H7 (cell line): ENCODE measurements at regions not wholly inside any gene's neighbourhood (a gene's known extent, or its start where the extent isn't known, plus 50 kb on each side); places are given as distances from the start of the nearest gene placed in this dataset.

Source experiments
- DNase-seq: peaks from one replicate; pipeline ENCODE4 v3.0.0; 2012
- H3K27me3 ChIP-seq: 2 replicates; pipeline ENCODE4 v1.6.0; 2011; ENCODE audit warnings: mild to moderate bottlenecking, low read length; ENCODE audit not compliant: control insufficient read depth, insufficient read depth
- H3K36me3 ChIP-seq: replicated peaks from 2 replicates; pipeline ENCODE4 v1.5.1; 2011; ENCODE audit warnings: low read length; ENCODE audit not compliant: control insufficient read depth, insufficient read depth
- H3K4me3 ChIP-seq: 2 replicates; pipeline ENCODE4 v1.5.1; 2011; ENCODE audit warnings: low read depth, mild to moderate bottlenecking, control low read depth, low read length, moderate library complexity; ENCODE audit not compliant: insufficient read depth

DNA sequence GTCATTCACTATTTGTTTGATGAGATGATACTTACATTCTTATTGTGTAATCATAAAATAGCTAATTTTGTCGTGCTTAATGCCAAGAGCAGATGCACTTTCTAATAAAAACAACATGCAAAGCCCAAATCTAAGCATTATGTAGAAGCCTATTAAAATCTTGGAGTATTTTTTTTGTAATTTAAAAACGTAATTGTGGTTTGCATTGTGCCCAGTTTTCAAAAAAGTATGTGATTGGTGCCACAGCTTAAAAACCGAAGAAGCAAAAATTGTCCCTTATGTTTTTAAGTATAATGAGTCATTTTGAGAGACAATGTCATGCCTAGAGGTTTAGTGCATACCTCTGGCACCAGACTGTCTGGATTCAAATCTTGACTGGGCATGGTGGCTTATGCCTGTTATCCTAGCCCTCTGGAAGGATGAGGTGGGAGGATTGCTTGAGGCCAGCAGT, 464.8 kb upstream of the RGS6 start:
- no peaks in the 10 kb centered on the region for H3K36me3 ChIP-seq
- DNase-seq: no peak
- no peaks in the 10 kb centered on the region for H3K27me3 ChIP-seq
- no peak overlapping the region for H3K4me3 ChIP-seq

DNA sequence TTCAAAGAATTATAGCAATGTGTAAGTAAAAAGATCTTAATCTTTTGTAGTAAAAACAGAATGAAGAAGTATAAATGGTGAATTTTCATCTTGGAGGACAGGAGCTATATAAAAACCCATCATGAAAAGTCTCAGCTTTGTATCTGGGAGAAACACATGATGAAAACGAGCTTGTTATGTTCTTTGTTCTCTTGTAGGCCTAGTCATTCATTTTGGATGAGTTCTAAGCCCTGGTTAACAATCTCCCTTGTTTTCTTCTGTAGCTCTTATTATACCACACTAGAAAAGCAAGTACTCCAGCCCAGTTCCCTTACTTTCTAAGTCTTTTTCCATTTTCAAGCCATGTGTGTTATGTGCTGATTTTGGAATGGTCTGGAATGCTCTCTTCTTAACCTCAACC, 463.5 kb upstream of the RGS6 start:
- DNase-seq: no peak
- Histone ChIP-seq H3K4me3 (no peak overlapping the region), H3K36me3 (no peaks in the 10 kb centered on the region), H3K27me3 (no peaks in the 10 kb centered on the region)

DNA sequence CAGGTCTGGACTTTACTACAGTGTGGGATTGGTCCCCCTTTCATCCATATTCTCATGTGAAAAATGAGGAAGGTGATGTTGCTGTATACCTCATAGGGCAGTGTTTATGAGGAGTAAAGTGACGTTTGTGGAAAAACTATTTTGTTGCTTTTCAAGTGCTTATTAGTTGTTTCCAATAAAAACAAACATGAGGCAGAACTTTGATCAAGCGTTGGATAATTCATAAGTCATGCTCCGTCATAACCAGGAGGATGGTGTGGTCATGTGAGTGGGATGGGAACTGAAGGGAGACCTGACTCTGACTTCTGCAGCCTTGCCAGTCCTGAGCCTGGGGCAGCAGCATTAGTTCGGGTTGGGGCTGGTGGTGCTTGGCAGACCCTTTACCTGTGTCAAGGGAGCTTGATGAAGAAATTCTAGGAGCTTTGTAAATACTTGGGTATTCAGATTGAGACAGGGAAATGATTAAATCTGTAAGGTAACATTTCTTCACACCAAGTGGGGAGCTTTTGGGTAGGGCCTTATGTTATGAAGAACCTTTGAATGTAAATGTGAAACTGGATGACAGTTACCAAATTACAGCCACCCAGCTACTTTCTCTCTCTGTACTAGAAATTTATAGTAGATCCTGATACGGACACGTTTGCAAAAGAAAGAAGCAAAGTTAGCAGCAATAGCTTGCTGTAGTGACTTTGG, 462.4 kb upstream of the RGS6 start:
- Histone ChIP-seq H3K27me3 (no peaks in the 10 kb centered on the region), H3K4me3 (no peak overlapping the region), H3K36me3 (no peaks in the 10 kb centered on the region)
- DNase-seq: no peak

DNA sequence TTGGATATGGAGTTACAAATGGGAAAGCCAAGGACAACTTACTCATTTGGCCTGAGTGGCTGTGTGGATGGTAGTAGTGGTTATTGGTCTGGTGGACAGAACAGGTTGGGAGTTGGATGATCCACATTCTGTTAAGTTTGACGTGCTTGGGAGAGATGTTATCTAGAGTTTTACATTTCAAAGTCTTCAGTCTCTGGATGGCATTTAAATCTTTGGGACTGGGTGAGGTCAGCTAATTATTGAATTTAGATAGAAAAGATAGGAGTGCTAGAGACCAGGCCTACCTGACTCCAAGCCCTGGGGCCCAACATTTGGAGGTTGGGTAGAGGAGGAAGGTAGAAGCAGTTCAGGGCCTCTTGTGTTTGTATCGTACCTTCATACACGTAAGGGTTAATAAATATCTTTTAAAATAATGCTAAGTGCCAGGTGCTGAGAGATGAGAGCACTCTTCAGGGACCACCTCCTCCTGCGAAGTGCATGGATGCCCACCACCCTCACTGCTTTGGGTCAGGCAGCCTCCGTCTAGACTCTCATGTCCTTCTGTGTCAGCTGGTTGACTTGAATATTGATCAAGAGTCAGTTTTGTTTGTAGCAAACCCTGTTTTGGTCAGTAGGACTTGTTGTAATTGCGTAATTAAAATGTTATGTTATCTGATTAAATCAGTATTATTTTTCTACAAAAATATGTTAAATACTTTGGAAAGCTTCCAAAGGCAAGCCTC, 460.4 kb upstream of the RGS6 start:
- Histone ChIP-seq H3K4me3 (no peak overlapping the region), H3K36me3 (no peaks in the 10 kb centered on the region), H3K27me3 (no peaks in the 10 kb centered on the region)
- DNase-seq: no peak

DNA sequence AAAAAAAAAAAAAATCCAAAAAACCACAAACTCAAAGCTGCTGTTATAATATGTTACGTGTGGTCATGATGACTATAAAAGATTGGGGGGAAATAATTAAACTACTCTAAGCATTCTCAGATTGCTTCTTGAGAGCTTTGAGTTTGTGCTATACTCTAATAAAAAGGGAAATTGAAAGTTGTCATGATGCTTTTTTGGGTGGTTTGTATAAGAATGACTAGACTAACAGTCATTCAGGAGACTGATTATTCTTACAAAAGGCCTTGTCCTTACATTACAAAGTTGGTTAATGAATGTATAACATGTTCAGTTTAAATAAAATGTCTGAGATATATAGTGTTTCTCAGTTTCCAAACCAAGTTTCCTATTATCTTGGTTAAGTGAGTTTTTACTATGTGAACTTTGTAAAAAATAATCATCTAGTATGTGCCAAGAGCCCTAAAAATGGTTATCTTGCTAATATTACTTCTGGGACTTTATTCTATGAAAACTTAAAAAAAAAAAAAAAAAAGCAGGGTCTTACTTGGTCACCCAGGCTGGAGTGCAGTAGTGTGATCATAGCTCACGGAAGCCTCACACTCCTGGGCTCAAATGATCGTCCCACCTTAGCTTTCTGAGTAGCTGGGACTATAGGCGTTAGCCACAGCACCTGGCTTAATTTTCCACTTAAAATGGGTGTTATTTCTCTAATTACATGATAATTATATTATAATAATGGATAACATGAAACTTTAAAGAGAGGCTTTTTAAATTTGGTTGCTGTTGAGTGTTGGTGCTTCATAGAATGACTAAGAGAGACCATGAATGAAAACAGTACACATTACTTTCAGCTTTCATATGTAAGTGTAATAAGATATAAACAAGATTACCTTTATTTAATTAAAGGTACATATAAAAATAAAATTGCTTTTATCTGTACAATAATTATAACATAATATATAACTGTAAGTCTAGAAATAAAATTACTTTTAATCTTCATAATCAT, 459.6 kb upstream of the RGS6 start:
- no peak for DNase-seq
- Histone ChIP-seq H3K4me3 (no peak overlapping the region), H3K27me3 (no peaks in the 10 kb centered on the region), H3K36me3 (no peaks in the 10 kb centered on the region)

DNA sequence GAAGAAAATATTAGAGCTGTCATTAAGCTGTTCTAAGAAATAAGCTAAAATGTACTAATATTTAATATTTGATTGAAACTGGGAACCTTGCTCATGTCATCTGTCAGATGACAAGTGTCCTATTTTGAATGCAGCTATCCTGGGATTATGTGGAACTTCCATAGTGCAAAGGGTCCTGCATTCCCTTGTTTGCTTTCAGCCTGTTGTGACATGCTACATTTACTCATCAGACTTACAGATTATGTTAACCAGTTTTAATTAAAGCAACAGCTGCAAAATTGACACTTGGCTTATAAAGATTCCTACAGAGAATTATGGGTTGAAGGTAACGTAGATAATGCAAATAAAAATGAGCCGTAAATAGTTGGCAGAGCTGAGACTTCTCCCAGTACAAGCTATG, 458.4 kb upstream of the RGS6 start:
- no peaks in the 10 kb centered on the region for H3K27me3 ChIP-seq
- no peak for DNase-seq
- no peaks in the 10 kb centered on the region for H3K36me3 ChIP-seq
- H3K4me3 ChIP-seq: no peak overlapping the region

DNA sequence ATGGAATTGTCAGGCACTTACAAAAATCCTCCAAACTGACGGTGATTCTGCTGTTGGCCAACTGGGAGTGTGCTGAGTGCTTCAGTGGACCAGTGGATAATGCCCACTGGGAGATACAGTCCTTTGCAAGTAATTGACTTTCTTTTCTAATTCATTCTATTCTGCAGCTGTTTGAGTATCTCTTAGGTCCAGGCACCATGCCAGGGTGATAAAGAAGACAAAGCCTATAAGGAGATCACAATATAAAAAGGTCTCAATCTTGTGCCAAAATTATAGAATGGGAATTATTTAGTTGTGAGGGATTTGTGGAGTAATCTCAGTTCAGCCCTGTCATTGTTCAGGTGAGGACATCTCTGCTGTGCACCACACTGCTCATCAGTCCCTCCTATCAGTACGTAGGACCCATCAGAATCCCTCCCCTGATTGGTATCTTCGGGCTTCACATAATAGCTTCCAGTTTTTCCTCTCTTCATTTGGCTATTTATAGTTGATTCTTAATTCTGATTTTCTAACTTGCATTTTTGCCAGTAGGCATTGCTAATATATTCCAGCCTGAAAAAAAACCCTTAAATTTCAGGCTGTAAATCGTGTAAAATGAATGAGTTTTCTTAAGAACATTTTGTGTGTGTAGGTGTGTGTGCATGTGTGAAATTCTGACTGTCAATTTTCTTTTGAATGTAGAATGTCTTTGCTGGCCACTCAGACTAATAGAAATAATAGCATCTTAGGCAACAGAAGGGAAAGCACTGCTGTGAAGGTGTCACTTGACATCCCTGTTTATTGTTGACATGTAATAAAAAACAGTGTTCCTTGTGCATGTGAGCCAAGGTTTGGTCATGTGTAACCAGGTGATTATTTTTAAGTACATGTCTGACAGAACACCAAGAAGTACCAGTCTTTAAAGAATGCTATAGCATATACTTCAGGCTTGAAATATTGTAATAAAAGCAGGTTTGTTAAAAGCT, 457.6 kb upstream of the RGS6 start:
- Histone ChIP-seq H3K27me3 (no peaks in the 10 kb centered on the region), H3K4me3 (no peak overlapping the region), H3K36me3 (no peaks in the 10 kb centered on the region)
- DNase-seq: no peak

DNA sequence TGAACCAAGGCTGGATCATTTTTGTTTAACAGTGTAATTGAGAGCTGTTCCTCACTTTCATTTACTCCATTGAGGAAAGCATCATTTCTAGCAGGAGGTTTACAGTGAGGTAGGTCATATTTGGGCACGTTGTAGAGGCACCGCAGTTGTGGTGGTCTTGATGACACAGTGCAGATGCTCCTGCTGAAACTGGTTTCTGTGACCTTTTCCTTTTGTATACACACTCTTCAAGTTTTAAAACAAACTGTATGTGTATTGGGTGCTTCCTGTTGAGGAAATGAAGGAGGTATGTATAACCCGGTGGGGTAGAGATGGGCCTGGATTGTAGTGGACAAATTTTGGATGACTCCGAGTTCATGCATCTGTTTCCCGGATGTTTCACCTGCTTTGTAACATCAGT, 456.3 kb upstream of the RGS6 start:
- Histone ChIP-seq H3K27me3 (no peaks in the 10 kb centered on the region), H3K4me3 (no peak overlapping the region), H3K36me3 (no peaks in the 10 kb centered on the region)
- no peak for DNase-seq

DNA sequence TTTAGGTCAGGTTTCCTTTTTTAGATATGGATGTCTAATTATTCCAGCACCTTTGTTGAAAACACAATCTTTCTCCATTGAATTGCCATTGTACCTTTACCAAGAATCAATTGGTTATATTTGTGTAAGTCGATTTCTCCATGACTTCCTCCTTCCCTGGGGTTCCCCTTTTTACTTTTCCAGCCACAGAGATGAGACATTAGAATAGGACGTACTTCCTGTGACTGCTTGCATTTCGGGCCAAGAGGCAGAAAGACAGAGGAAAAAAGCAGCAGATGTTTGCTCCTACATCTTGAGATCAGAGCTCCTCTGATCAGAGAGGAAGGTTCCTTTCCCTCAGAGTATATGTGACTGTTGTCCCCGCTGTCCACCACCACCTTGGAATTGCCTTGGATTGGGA, 453.7 kb upstream of the RGS6 start:
- H3K27me3 ChIP-seq: no peaks in the 10 kb centered on the region
- no peak for DNase-seq
- no peak overlapping the region for H3K4me3 ChIP-seq
- no peaks in the 10 kb centered on the region for H3K36me3 ChIP-seq

DNA sequence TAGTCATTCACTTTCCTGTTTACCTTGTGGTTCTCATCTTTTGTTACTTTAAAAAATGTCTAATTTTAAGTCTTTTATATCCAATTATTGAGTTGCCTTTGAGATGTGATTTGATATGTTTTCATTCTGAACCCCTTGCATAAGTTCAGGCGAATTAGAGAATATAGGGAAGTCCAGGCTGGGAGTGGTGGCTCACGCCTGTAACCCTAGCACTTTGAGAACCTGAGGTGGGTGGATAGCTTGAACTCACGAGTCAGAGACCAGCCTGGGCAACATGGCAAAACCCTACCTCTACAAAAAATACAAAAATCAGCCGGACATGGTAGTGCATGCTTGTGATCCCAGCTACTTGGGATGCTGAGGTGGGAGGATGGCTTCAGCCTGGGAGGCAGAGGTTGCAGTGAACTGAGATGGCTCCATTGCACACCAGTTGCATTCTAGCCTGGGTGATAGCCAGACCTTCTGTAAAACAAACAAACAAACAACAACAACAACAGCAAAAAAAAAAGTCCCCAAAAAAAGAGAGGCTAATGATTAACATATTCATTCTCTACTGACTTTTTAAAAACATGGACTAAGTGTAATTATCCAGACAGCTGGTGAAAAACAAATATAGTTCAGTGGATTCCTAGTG, 451.1 kb upstream of the RGS6 start:
- H3K36me3 ChIP-seq: no peaks in the 10 kb centered on the region
- H3K27me3 ChIP-seq: no peaks in the 10 kb centered on the region

DNA sequence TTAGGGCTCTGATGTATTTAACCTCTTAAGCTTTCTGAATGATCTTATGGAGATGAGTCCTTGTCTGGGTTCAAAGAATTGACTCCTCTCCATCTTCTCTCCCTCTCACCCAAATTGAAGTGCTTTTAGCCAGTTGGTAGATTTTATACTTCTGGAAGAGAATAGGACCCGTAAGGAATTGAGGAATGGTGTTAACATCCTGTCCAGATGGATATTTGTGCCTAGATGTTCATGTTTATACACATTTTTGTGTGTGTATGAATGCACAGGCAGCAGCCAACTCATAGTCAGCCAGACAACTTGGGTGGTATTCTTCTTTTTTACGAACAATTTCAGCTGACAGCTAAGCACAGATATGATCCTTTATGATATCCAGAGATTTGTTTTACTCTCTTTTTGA, 449.6 kb upstream of the RGS6 start:
- H3K4me3 ChIP-seq: no peak overlapping the region
- H3K36me3 ChIP-seq: no peaks in the 10 kb centered on the region
- no peak for DNase-seq
- no peaks in the 10 kb centered on the region for H3K27me3 ChIP-seq

More for the DNA sequence above, 451.1 kb upstream of the RGS6 start:
- no peak for DNase-seq
- no peak overlapping the region for H3K4me3 ChIP-seq

DNA sequence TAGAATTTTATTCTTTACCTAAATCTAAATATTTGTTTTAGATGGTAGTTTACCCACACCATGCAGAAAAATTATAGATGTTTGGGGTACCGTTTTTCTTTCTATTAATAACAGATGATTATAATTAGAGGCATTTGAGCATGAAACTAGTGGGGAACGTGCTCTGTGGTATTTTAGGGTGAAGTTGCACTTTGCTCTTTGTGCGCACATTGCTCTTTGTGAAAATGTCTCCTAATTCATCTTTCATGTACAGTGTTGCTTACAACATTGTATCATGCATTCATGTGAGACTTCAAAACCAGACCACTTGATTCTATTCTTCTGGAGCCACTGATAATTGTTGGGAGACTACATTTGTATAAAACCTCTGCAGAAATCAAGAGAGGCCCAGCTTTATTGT, 449.1 kb upstream of the RGS6 start:
- Histone ChIP-seq H3K4me3 (no peak overlapping the region), H3K27me3 (no peaks in the 10 kb centered on the region), H3K36me3 (no peaks in the 10 kb centered on the region)
- DNase-seq: no peak

DNA sequence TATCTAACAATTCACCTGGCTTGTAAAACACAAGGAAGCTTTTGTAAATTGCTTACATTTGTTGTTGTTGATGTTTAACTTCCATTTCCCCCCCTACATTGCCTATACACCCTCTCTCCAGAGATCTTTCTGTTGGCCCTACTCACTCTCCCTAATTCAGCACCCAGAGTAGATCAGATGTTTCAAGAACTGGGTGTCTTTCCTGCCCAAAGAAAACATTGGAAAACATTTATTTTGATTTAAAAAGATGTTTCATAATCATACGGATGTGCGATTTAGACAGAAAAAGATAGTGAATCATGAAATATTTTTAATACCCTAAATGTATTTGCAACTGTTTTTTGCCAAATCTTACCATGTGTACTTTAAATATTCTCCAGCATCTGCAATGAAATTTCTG, 446.4 kb upstream of the RGS6 start:
- H3K27me3 ChIP-seq: no peaks in the 10 kb centered on the region
- H3K4me3 ChIP-seq: no peak overlapping the region
- H3K36me3 ChIP-seq: no peaks in the 10 kb centered on the region
- no peak for DNase-seq
